ENCODE measurements at regions not wholly inside any gene's neighbourhood (a gene's known extent, or its start where the extent isn't known, plus 50 kb on each side); places are given as distances from the start of the nearest gene placed in this dataset.

DNA sequence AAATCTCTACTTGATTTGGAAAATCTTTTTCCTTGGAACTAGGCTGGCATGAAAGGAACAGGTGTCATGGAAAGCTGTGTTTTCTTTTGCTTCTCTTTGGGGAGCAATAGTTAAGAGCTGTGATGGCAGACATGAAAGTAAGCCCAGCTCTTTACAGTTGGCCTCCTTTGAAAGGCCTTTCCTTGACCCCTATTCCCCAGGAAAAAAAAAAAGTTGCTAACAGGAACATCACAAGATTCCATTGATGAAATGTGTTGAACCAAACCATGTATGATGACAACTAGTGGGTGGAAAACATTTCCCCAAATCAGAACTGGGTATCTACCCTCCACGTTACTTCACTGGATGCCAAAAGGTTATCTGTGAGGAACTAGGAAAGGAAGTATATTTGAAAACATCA, 190.7 kb upstream of the RPL34 start:
- Histone ChIP-seq H3K9me2 (replicated peaks; ENCODE audit: insufficient read depth, low read length) (no peaks in the 10 kb centered on the region), H3K9me3 (replicated peaks; ENCODE audit: insufficient read depth, low read length) (no peaks in the 10 kb centered on the region), H3K4me1 (ENCODE audit: low read length) (no peaks in the 10 kb centered on the region), H3K36me3 (replicated peaks; ENCODE audit: insufficient read depth, low read length) (no peaks in the 10 kb centered on the region), H2AFZ (ENCODE audit: low read length) (no peak overlapping the region), H3K79me2 (ENCODE audit: low read length) (no peaks in the 10 kb centered on the region), H3K9ac (ENCODE audit: low read length) (no peak overlapping the region), H4K20me1 (ENCODE audit: insufficient read depth, low read length) (no peaks in the 10 kb centered on the region), H3K4me3 (ENCODE audit: low read length) (no peak overlapping the region), H3K27me3 (replicated peaks; ENCODE audit: insufficient read depth, low read length) (no peaks in the 10 kb centered on the region), H3K27ac (ENCODE audit: low read length) (no peak overlapping the region), H3K4me2 (ENCODE audit: low read depth, low read length) (no peak overlapping the region), H3F3A (ENCODE audit: insufficient read depth, low read length) (no peaks in the 10 kb centered on the region)
- DNase-seq, result no peak
- TF ChIP-seq EZH2 (optimal IDR thresholded peaks at IDR 0.05; ENCODE audit: low read depth, low read length) (no peak), CTCF (IDR thresholded peaks at IDR 0.05; ENCODE audit: low read length) (no peak), EZH2phosphoT487 (IDR thresholded peaks at IDR 0.05; ENCODE audit: low read length) (no peak)

DNA sequence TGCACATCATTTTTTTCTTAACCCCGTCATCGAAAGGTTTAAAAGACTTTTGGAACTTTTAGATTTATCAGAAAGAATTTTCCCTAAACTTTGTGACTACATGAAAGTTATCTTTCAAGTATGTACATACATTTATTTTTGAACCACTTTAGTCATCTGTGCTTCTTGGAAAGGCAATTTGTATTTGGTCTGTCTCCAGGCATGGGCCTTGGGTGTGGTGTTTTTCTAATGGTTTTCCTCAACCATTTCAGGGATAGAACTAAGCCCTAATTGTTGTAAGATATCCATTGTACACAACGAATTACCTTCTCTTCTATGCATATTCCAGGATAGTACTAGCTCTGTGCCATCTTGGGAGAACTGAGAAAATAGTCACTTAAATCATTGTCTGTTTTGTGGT, 191.5 kb upstream of the RPL34 start:
- no peak overlapping the region for H3K4me2 ChIP-seq (ENCODE audit: low read depth, low read length)
- no peaks in the 10 kb centered on the region for H3F3A ChIP-seq (ENCODE audit: insufficient read depth, low read length)
- no peaks in the 10 kb centered on the region for H4K20me1 ChIP-seq (ENCODE audit: insufficient read depth, low read length)
- H2AFZ ChIP-seq (ENCODE audit: low read length), result no peak overlapping the region
- no peaks in the 10 kb centered on the region for H3K4me1 ChIP-seq (ENCODE audit: low read length)
- H3K4me3 ChIP-seq (ENCODE audit: low read length), result no peak overlapping the region
- no peak for TF ChIP-seq EZH2 (optimal IDR thresholded peaks at IDR 0.05; ENCODE audit: low read depth, low read length)
- TF ChIP-seq EZH2phosphoT487 (IDR thresholded peaks at IDR 0.05; ENCODE audit: low read length), result no peak
- no peak for TF ChIP-seq CTCF (IDR thresholded peaks at IDR 0.05; ENCODE audit: low read length)
- H3K79me2 ChIP-seq (ENCODE audit: low read length), result no peaks in the 10 kb centered on the region
- no peak overlapping the region for H3K27ac ChIP-seq (ENCODE audit: low read length)
- no peak for DNase-seq
- no peak overlapping the region for H3K9ac ChIP-seq (ENCODE audit: low read length)
- H3K9me3 ChIP-seq (replicated peaks; ENCODE audit: insufficient read depth, low read length), result no peaks in the 10 kb centered on the region
- H3K27me3 ChIP-seq (replicated peaks; ENCODE audit: insufficient read depth, low read length), result no peaks in the 10 kb centered on the region
- no peaks in the 10 kb centered on the region for H3K9me2 ChIP-seq (replicated peaks; ENCODE audit: insufficient read depth, low read length)
- no peaks in the 10 kb centered on the region for H3K36me3 ChIP-seq (replicated peaks; ENCODE audit: insufficient read depth, low read length)

DNA sequence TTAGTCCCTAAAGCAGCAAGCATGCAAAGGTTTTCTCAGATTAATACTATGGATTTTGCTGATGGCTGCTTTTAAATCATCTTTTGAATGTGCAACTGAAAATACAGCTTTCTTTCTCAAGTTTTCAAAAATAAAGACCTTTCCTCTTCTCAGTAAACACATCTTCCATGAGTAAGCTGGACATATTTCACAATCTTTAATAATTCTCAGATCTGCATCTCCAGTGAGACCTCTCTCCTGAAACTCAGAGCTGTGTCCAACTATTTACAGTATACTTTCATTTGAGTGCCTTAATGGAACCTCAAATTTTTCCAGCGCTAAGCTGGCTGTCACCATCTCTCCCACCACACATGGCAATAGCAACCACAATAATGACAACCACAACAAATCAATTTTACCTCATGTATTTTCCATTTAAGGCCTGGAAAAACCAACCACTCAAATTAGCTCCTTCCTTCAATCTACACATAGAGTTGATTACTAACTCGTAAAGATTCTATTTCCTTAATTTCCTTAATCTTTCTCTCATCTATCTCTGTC, 192.4 kb upstream of the RPL34 start:
- no peaks in the 10 kb centered on the region for H3K9me3 ChIP-seq (replicated peaks; ENCODE audit: insufficient read depth, low read length)
- no peak overlapping the region for H3K4me3 ChIP-seq (ENCODE audit: low read length)
- TF ChIP-seq CTCF (IDR thresholded peaks at IDR 0.05; ENCODE audit: low read length) (no peak), EZH2phosphoT487 (IDR thresholded peaks at IDR 0.05; ENCODE audit: low read length) (no peak), EZH2 (optimal IDR thresholded peaks at IDR 0.05; ENCODE audit: low read depth, low read length) (no peak)
- no peak for DNase-seq
- no peaks in the 10 kb centered on the region for H3K27me3 ChIP-seq (replicated peaks; ENCODE audit: insufficient read depth, low read length)
- H2AFZ ChIP-seq (ENCODE audit: low read length), result no peak overlapping the region
- no peaks in the 10 kb centered on the region for H3K36me3 ChIP-seq (replicated peaks; ENCODE audit: insufficient read depth, low read length)
- H3K79me2 ChIP-seq (ENCODE audit: low read length), result no peaks in the 10 kb centered on the region
- no peaks in the 10 kb centered on the region for H4K20me1 ChIP-seq (ENCODE audit: insufficient read depth, low read length)
- no peaks in the 10 kb centered on the region for H3K4me1 ChIP-seq (ENCODE audit: low read length)
- H3K27ac ChIP-seq (ENCODE audit: low read length), result no peak overlapping the region
- H3F3A ChIP-seq (ENCODE audit: insufficient read depth, low read length), result no peaks in the 10 kb centered on the region
- no peak overlapping the region for H3K9ac ChIP-seq (ENCODE audit: low read length)
- no peak overlapping the region for H3K4me2 ChIP-seq (ENCODE audit: low read depth, low read length)
- no peaks in the 10 kb centered on the region for H3K9me2 ChIP-seq (replicated peaks; ENCODE audit: insufficient read depth, low read length)

Data from MM.1S (cell line).